ENCODE measurements at regions not wholly inside any gene's neighbourhood (a gene's known extent, or its start where the extent isn't known, plus 50 kb on each side); places are given as distances from the start of the nearest gene placed in this dataset.

DNA sequence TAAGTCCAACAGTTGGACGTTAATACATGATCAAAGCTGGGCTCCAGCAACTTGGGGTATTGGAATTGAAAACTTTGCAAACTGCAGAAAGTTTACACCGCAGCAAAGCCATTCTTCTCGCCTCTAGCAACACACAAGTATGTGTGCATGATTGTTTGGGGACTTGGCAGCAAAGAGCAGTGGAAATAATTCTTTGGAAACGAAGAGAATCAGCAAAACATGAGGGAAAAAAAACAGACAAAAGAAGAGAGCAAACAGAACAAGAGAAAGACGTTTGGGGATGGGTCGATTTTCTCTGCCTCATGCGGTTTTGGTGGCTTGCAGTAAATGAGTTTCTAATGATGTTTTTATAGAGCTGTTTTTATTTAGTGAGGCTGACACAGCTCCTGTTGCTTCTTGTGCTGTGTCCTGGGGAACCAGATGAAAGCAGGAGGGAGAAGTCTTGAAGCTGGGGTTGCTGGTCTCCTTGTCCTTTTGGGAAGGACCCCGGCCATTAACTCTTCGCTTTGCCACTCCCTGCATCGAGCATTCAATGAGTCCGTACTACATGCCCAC, 502.9 kb downstream of the GRIN2A start:
- TF ChIP-seq, protein P1, sequence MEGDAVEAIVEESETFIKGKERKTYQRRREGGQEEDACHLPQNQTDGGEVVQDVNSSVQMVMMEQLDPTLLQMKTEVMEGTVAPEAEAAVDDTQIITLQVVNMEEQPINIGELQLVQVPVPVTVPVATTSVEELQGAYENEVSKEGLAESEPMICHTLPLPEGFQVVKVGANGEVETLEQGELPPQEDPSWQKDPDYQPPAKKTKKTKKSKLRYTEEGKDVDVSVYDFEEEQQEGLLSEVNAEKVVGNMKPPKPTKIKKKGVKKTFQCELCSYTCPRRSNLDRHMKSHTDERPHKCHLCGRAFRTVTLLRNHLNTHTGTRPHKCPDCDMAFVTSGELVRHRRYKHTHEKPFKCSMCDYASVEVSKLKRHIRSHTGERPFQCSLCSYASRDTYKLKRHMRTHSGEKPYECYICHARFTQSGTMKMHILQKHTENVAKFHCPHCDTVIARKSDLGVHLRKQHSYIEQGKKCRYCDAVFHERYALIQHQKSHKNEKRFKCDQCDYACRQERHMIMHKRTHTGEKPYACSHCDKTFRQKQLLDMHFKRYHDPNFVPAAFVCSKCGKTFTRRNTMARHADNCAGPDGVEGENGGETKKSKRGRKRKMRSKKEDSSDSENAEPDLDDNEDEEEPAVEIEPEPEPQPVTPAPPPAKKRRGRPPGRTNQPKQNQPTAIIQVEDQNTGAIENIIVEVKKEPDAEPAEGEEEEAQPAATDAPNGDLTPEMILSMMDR (IDR thresholded peaks at IDR 0.05; ENCODE audit: insufficient read depth, low read depth, low read length), result no peak
- TF ChIP-seq EZH2 (IDR thresholded peaks at IDR 0.05; ENCODE audit: insufficient read depth, low read length), result no peak
